ENCODE measurements at regions not wholly inside any gene's neighbourhood (a gene's known extent, or its start where the extent isn't known, plus 50 kb on each side); places are given as distances from the start of the nearest gene placed in this dataset.

- TF ChIP-seq POLR2A (IDR thresholded peaks at IDR 0.05; ENCODE audit: low read length) = no peak
- TF ChIP-seq GATA1 (IDR thresholded peaks at IDR 0.05; ENCODE audit: low read depth, low read length) = no peak
- DNase-seq = no peak
Measured at GRCh38 chr2:238989484-238989883, 141.6 kb downstream of the TWIST2 start.

- TF ChIP-seq GATA1 (IDR thresholded peaks at IDR 0.05; ENCODE audit: low read depth, low read length) (no peak), POLR2A (IDR thresholded peaks at IDR 0.05; ENCODE audit: low read length) (no peak)
- no peak for DNase-seq
Measured at GRCh38 chr2:238994432-238994831, 146.5 kb downstream of the TWIST2 start.

- no peak for DNase-seq
- TF ChIP-seq GATA1 (IDR thresholded peaks at IDR 0.05; ENCODE audit: low read depth, low read length) (no peak), POLR2A (IDR thresholded peaks at IDR 0.05; ENCODE audit: low read length) (no peak)
Measured at GRCh38 chr2:238994876-238995275, 147.0 kb downstream of the TWIST2 start.

GRCh38 chr2:238995634-238996033 lies 147.7 kb downstream of the TWIST2 start:
- no peak for DNase-seq

GRCh38 chr2:238996331-238997136 lies 148.6 kb downstream of the TWIST2 start:
- TF ChIP-seq GATA1 (IDR thresholded peaks at IDR 0.05; ENCODE audit: low read depth, low read length) (no peak), POLR2A (IDR thresholded peaks at IDR 0.05; ENCODE audit: low read length) (no peak)

More at GRCh38 chr2:238995634-238996033, 147.7 kb downstream of the TWIST2 start:
- TF ChIP-seq GATA1 (IDR thresholded peaks at IDR 0.05; ENCODE audit: low read depth, low read length) = no peak
- TF ChIP-seq POLR2A (IDR thresholded peaks at IDR 0.05; ENCODE audit: low read length) = no peak

GRCh38 chr2:238997137-238997390 lies 149.2 kb downstream of the TWIST2 start:
- TF ChIP-seq GATA1 (IDR thresholded peaks at IDR 0.05; ENCODE audit: low read depth, low read length) (no peak), POLR2A (IDR thresholded peaks at IDR 0.05; ENCODE audit: low read length) (no peak)
- no peak for DNase-seq

More at GRCh38 chr2:238996331-238997136, 148.6 kb downstream of the TWIST2 start:
- DNase-seq = no peak

GRCh38 chr2:238997684-238998083 lies 149.8 kb downstream of the TWIST2 start:
- DNase-seq = no peak
- no peak for TF ChIP-seq POLR2A (IDR thresholded peaks at IDR 0.05; ENCODE audit: low read length)
- TF ChIP-seq GATA1 (IDR thresholded peaks at IDR 0.05; ENCODE audit: low read depth, low read length) = no peak
